Hindlimb muscle (tissue), 1 donor: ENCODE measurements at regions not wholly inside any gene's neighbourhood (a gene's known extent, or its start where the extent isn't known, plus 50 kb on each side); places are given as distances from the start of the nearest gene placed in this dataset.
A peak's percentile ranks its signal among the peaks of the same experiment; 100 is the strongest.
"Not testable (repeated sequence)": the region's sequence is repeated elsewhere in the genome, so short reads cannot be mapped to it uniquely, and the experiment has no call there.

ENCODE experiments used
- DNase-seq: peaks from one replicate; pipeline ENCODE4 v3.0.0-alpha.2; 2013

DNA sequence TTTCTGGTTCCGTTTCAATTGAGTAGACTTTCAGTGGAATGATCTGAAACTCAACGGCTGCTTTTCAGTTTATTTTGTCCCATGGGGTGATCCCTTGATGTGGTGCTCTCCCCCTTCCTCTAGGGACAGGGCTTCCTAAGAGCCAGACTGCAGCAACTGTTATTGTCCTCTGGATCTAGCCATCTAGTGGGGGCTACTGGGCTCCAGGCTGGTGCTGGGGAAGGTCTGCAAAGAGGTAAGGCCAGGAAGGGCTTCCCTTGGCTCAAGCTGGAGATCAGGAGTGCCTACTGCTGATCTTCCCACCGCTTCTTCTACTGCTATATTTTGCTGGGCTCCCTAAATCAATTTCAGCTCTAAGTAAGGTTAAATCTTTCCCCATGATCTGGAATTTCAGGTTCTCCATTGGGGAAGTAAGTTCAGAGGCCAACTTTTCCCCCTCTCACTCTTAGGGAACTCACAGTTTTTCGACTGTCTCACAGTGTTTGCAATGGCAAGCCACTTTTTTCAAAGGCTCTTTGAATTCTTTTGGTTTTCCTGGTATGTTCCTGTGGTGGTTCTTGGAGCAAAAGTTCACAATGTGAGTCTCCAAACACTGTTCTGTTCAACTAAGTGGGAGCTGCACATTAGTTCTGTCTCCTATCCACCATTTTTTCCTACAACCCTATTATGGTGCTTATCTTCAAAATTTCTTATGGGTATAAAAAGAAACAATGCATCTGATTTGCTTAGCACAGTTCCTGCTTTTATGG, 286.2 kb upstream of the EXOC2 start:
- DNase-seq: no peak

DNA sequence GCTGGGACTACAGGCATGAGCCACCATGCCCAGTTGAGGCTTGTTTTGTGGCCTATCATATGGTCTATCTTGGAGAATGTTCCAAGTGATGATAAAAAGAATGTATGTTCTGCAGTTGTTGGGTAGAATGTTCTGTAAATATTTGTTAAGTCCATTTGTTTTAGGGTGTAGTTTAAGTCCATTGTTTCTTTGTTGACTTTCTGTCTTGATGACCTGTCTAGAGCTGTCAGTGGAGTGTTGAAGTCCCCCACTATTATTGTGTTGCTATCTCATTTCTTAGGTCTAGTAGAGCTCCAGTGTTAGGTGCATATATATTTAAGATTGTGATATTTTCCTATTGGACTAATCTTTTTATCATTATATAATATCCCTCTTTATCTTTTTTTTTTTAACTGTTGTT, 284.3 kb upstream of the EXOC2 start:
- DNase-seq: not testable (repeated sequence)

DNA sequence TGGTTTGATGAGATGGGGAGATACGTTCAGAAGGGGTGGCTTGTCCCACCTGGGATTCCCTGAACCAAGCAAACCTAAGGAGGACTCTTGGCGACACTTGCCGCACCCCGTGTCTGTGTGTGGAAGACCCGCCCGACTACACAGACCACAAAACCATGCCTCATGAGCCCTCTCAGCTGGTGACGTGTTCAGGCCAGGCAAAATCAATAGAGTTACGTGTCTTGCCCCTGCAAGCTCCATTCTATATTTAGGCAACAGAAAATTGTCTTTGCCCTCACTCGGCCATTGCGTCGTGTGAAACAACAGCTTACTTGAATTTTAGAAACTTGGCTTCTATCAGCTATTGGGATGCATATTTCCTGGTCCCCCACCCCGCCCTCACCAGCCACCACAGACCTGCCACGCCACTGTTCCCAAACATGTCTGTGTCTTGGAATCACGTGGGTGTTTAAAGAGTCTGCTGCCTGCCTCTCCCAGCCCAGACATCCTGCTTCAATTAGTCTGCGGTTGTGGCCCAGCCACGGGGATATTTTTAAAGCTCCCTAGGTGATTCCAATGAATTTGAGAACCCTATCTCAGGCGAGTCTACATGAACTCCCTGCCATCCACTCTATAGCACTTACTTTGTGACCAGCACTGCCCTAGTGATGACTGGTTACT, 279.2 kb upstream of the EXOC2 start:
- no peak for DNase-seq

DNA sequence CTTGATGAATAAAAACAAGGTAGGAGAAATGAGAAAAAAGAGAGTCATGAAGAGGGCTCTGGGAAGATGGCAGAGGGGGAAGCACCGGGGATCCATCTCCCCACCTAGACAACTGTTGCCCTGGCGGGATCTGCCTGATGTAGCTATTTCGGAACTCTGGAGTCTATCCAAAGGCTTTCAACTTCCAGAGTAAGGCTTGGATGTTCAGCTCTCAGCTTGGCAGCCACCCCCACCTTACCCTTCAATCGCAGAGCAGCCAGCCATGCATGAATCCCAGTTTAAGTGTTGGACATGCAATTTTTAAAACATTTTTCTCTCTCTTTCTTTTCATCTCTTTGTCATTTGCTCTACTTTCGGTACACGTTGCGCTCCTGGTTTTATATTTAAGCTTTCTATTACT, 275.9 kb upstream of the EXOC2 start:
- DNase-seq: peak; percentile 47

DNA sequence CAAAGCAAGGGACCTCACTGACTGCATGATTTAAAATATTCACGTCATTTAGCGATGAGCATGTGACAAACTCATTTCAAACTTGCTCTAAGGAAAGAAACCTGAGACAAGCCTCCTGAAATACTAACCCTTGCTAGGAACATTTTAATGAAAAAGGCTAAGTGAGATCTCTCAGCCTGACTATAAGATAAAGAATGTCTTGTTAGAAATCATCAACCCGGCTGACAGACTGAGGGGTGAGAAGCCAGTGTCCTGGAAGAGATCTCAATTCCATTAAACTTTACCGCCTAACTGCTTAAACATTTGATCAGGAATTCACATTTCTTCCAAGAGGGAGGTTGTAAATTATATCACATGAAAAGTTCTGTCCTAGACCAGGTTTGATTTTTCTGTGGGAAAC, 274.8 kb upstream of the EXOC2 start:
- no peak for DNase-seq

DNA sequence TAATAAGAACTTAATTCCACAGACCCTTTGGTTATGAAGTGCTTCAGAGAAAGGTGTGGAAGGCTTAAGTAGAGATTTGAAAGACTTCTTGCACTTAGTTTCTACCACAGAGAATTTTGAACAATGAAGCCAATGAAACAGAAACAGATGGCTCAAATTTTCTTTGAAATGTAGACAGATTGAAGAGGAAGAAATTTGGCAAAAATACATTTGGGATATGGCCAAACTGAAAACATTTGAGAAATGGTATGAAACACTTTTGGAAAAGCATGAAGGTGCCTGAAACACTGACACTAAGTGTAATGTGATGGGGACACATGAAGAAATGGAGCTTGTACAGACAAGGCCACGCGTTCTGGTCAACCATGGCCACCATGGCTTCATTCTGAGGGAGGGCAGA, 272.4 kb upstream of the EXOC2 start:
- no peak for DNase-seq

DNA sequence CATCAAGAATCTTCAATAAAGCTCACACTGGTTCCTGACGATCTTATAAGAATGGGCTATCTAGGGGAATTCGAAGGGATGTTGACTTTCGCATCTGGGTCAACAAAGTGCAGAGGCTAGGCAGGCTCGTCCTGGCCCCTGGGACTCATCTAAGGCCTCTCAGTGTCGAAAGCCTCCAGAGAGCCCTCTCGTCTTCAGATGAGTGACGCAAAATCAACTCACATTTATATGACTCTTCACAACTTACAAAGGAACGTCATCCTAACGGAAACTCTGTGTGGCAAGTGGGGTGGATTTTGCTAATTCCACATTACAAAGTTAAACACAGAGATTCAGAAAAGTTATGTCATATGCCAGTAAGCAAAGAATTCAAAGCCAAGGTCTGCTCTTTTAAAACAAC, 270.5 kb upstream of the EXOC2 start:
- no peak for DNase-seq

DNA sequence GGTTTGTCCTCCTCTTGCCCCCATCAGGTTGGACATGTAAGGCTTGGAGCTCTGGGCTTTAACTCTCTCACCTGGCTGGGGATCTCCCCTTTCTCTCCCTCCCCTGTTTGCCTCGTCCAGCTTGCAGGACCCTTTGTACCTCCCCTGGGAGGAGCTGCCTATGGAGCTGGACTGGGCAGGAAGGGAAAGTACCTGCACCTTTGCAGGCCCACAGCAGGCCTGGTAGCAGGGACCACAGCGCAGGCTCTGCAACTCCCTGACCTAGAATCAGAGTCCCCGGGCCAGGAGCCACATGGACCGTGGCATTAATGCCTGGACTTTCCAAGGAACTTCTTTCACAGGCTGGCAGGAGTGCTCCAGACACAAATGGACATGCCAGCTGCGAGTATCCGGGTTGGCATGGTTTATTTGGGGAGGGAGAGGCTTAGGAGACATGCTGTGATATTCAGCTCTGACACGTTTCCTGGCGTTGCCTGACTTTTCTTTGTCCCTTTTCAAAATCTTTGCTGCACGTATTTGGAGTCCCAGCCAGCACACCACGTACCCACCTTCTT, 268.5 kb upstream of the EXOC2 start:
- no peak for DNase-seq

DNA sequence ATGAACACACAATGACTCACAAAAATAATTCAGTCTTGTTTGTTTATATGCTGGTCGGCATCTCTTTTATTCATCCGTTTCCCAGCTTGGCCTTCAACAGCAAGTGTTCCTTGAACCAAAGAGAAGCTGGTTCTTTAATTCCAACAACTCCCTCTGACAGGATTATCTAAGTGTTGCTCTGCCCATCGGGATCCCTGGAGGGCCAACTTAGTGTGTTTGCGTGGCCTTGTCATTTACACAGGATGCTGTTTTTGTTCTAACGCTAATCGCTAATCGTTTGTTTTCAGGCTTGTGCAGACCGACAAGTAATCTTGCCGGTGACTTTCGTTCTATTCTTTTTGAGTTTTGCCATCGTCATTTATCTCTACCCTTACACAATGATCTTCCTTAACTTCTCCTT, 267.4 kb upstream of the EXOC2 start:
- no peak for DNase-seq

DNA sequence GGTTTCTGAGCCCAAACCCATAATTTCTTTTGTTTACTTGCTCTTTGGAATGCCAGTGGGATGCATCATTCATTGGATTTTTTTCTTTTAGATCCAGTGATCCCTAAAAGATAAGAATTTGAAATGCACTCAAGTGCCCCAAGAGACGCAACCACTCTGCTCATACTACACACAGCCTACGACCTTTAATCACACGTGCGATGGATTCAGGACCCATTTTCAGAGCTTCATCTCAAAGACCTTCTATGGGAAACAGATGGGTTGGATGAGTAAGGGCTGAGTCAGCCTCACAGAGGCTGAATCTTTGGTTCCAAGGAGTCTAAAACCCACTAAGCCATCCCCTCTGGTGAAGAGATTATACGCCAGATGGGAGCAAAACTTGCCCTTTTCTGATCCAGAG, 265.5 kb upstream of the EXOC2 start:
- no peak for DNase-seq

DNA sequence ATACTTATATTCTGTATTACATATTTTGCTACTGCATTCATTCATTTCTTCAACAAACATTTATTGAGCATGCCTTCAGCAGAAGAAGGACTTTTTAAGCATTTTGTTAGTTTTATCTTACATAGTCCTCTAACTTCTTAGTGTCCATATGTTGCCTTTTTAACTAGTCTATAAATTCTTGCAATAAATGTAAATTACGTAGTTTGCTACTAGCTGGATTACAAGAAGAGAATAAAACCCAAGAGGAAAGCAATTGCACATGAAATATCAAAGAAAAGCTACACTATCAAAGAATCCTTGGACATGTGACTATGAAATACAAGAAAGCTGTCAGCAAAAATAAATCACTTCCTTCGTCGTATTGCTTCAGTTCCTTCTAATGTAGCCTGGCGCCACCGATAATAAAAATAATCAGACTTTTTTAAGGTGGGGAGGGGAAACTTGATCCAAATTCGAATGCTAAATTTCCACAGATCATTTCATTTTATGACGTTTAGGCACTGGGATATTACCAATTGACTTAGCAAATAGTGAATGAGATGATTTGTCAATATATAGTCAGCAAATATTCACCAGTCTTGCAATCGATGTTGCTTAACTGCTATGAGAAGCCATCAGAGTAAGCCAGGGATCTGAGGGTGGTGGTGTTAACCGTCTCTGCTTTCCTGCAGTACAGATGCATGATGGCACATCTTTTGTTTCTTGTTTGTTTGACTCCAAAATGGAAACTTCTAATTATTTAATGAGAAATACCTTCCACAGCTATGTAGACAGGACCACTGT, 258.7 kb upstream of the EXOC2 start:
- DNase-seq: no peak

DNA sequence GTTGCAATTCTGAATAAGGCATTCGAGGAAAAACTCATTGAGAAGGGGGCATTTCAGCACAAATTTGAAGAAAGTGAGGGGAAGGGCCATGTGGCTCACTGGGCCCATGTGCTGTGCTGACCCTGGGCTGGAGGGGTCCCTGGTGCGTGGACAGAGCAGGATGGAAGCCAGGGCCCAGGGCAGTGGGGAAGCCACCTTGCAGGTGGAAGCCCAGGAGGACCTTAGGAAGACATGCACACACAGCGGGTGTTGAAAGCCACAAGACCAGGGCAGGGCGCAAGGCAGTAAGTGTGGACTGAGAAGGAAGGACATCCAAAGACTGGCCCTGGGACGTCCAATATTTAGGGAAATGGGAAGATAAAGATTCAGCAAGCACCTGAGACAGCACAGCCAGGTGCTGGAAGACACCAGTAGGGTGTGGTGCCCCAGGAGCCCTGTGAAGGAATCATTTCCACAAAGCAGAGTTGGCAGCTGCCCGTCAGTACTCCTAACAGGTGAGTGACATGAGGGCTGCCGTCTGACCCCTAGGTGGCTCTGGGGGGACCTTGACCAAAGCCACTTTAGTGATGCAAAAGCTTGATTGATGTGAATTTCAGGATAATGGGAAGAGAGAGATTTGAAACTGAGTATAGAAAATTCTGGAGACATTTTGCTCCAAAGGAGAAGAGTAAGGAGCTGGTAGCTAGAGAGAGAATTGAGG, 254.4 kb upstream of the EXOC2 start:
- DNase-seq: no peak

DNA sequence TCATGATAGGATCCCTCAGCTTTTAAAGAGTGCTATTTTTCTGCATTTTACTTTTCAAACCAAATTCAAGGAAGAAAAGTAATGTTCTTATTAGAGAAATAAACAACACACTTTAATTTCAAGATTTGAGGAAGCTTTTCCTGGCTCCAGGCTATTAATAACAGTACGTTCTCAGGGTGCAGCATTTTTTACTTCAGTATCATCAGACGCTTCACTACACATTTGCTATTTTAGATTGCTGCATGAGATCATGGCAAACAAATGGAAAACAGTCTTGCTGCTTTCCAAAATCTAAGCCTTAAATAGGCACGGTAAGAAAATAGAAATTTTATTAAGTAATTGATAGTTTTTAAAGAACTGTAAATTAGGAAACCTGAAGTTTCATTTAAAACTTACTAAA, 253.6 kb upstream of the EXOC2 start:
- DNase-seq: no peak

DNA sequence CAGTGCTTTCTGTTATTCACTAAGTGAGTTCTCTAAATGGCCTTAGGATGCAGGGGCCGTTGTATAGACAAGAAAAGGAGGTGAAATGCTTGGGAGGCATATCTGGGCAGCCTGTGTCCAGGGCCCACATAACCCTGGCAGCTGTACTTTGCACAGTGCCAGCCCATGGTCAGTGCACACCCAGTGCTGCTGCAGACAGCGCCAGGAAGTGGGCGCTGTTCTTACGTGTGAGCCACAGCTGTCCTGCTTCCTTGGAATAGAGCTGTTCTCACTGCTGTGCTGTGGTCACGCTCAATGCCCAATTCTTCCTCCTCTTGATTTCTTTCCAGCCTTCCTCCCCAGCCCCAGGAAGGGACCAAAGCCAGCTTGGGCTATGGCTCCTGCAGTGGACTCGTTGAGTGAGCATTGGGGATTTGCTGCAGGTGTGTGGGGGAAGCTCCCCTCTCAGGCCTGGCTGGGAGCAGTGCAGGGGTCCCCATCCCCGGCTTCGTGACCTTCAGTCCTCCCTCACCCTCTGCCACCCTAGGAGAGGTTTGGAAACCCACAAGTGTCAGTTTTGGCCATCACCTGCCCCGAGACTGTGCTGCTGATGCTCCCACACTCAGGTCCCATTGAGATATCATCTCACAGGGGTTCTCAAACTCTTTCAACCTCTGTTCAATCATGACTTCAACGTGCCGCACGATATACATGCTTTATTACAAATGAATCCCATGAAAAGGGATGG, 246.8 kb upstream of the EXOC2 start:
- DNase-seq: no peak

DNA sequence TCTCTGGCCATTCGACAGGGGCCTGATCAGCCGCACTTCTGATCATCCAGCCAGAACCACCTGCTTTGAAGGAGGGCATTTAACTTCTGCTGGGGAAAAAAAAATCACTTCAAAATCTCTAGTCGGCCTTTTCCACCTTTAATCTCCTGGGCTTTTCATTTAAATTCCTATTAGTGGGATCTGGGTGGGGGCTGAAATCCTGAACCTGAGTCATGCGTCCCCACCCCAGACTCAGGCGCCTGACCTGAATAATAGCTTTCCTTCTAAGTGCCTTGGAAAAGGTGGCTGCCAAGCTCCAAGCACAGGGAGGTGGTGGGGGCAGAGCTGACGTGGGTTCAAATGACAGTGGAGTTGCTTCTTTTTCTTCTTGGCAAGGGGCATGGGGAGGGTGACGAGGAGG, 246.0 kb upstream of the EXOC2 start:
- DNase-seq: no peak

DNA sequence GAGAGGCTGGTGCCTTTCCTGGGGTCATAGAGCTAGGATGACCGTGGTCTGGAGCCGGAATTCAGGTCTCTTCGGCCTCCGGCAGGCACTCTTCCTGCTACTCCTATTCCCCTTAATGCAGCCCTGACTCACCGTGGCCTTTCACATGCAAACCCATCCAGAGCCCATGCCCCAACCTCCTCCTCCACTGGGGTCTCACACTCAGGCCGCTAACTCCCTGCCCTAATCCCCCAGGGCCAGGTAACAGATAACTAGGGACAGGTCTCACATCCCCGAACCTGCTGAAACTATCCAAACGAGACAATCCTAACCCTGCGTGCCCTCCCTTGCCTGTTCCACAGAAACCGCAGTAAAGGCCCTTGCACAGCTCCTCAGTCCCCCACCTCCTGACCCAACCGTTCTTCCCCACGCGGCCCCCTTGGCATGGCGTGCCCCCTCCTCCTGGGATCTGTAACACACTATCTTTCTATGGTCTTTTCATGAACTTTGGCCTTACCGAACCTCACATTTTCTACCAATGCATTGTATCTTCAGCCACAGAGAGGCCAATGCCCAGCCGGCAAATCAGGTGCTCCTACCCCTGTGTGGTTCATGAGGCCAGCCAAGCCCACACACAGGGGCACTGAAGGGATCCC, 245.4 kb upstream of the EXOC2 start:
- DNase-seq: no peak

DNA sequence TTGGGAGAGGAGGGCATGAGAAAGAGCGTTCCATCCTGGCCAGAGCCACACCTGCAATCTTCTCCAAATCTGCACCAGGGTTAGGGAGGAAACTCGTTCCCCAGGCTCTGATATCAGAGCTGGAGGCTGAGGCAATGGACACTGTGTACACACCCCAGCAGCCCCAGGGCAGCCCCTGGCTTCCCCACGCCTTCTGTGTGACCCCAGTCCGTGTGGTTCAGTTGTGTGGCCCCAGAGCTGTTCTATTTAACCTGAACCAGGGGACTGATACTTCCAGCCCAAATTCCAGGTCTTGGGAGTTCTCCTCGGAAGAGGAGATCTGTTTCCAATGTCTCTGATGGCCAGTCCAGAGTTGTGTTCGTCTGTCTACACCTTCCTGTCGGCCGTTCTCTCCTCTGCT, 242.6 kb upstream of the EXOC2 start:
- no peak for DNase-seq

DNA sequence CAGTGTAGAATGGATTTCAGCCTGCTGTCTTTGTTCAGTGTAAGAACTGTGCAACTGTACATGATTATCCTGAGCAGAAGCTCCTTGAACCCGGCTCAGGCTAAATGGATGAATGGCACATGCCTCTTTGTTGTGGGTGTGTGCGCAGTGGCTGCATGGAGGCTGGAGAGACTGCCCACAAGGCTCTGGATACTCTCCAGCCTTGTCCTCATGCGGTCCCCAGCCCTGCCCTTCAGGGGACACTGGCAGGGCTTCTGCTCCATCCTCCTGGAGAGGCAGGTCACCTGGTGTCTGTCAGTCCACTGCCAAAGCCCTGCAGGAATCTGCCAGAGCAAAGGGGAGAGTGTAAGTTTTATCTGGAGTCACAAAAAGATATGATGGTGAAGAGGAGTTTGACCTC, 241.7 kb upstream of the EXOC2 start:
- no peak for DNase-seq

DNA sequence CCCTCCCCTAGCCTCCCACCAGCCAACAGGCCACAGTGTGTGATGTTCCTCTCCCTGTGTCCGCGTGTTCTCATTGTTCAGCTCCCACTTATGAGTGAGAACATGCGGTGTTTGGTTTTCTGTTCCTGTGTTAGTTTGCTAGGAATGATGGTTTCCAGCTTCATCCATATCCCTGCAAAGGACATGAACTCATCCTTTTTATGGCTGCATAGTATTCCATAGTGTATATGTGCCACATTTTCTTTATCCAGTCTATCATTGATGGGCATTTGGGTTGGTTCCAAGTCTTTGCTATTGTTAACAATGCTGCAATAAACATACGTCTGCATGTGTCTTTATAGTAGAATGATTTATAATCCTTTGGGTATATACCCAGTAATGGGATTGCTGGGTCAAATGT, 239.0 kb upstream of the EXOC2 start:
- DNase-seq: not testable (repeated sequence)

DNA sequence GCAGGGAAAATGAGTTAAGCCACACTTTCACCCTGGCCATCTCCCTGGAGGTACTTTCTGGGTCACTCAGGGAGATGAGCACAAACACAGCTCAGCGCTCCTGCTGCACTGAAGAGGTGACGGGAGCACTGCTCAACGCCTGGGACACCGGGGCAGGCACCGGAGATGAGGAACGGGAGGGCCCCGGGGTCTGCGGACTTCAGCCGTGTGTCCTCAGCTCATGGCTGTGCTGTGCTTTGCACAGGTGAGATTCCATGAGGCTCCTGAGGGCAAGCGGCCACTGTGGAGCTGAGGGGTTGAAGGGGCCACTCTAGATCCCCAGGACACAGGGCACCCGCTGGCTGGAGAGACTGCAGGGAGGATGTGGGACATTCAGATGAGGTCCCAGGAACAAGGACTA, 234.2 kb upstream of the EXOC2 start:
- no peak for DNase-seq

DNA sequence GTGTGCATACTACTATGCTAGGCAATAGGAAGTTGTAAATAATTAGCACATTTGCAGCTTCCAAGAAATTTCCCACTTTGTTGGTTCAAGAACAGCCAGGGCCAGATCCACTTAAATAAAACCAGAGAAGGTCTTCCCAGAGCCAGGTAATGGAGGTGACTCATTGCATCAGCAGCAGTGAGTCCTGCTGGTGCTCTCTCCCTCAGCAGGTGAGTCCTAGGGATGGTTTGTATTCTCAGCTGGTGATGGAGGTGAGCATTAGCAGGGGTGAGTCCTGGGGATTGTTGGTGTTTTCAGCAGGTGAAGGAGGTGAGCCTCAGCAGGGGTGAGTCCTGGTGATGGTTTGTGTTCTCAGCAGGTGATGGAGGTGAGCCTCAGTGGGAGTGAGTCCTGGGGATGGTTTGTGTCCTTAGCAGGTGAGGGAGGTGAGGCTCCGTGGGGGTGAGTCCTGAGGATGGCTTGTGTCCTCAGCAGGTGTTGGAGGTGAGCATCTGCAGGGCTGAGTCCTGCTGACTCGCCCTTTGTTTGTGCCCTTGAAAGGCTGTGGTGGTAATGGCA, 232.8 kb upstream of the EXOC2 start:
- DNase-seq: no peak
